Rectal smooth muscle tissue (tissue), 1 donor: ENCODE measurements at regions not wholly inside any gene's neighbourhood (a gene's known extent, or its start where the extent isn't known, plus 50 kb on each side); places are given as distances from the start of the nearest gene placed in this dataset.
A peak's percentile ranks its signal among the peaks of the same experiment; 100 is the strongest.
"Not testable (repeated sequence)": the region's sequence is repeated elsewhere in the genome, so short reads cannot be mapped to it uniquely, and the experiment has no call there.

ENCODE experiments used
- H3K27ac ChIP-seq: one replicate; pipeline ENCODE4 v1.7.0; 2013; ENCODE audit warnings: low read depth, low read length, inconsistent platforms
- H3K27me3 ChIP-seq: one replicate; pipeline ENCODE4 v1.7.0; 2013; ENCODE audit warnings: low read length; ENCODE audit not compliant: control insufficient read depth, insufficient read depth
- H3K36me3 ChIP-seq: one replicate; pipeline ENCODE4 v1.7.0; 2013; ENCODE audit warnings: low read length; ENCODE audit not compliant: control insufficient read depth, insufficient read depth
- H3K4me1 ChIP-seq: one replicate; pipeline ENCODE4 v1.7.0; 2013; ENCODE audit warnings: low read length; ENCODE audit not compliant: control insufficient read depth, insufficient read depth
- H3K4me3 ChIP-seq: one replicate; pipeline ENCODE4 v1.7.0; 2013; ENCODE audit warnings: low read length
- H3K9ac ChIP-seq: one replicate; pipeline ENCODE4 v1.7.0; 2013; ENCODE audit warnings: low read length

- H3K27ac ChIP-seq = no peak overlapping the region
- H3K27me3 ChIP-seq = no peaks in the 10 kb centered on the region
- H3K9ac ChIP-seq = no peak overlapping the region
- H3K36me3 ChIP-seq = no peaks in the 10 kb centered on the region
- no peaks in the 10 kb centered on the region for H3K4me1 ChIP-seq
- H3K4me3 ChIP-seq = no peak overlapping the region
These were observed 380.4 kb upstream of the MIS18BP1 start for GRCh38 chr14:45633220-45633984.

- Histone ChIP-seq H3K27me3 (no peaks in the 10 kb centered on the region), H3K27ac (no peak overlapping the region), H3K4me3 (no peak overlapping the region), H3K4me1 (no peaks in the 10 kb centered on the region), H3K36me3 (no peaks in the 10 kb centered on the region), H3K9ac (no peak overlapping the region)
These were observed 368.7 kb upstream of the MIS18BP1 start for GRCh38 chr14:45621731-45622130.

DNA sequence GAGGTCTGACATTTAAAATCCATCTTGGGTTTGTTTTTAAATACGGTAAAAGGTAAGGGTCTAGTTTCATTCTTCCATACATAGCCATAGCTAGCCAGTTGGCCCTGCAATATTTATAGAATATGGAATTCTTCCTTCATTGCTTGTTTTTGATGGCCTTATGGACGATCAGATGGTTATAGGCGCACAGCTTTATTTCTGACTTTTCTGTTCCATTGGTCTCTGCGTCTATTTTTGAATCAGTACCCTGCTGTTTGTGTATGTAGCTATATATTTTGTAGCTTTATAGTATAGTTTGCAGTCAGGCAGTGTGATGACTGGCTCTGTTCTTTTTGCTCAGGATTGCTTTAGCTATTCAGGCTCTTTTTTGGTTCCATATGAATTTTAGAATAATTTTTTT is 366.8 kb upstream of the MIS18BP1 start:
- Histone ChIP-seq H3K36me3 (no peaks in the 10 kb centered on the region), H3K9ac (no peak overlapping the region), H3K4me3 (no peak overlapping the region), H3K27ac (no peak overlapping the region), H3K4me1 (no peaks in the 10 kb centered on the region), H3K27me3 (no peaks in the 10 kb centered on the region)

- H3K9ac ChIP-seq = no peak overlapping the region
- H3K27me3 ChIP-seq = no peaks in the 10 kb centered on the region
- no peak overlapping the region for H3K4me3 ChIP-seq
- H3K27ac ChIP-seq = no peak overlapping the region
- H3K4me1 ChIP-seq = peaks cover 6% of the 10 kb centered on the region
- H3K36me3 ChIP-seq = no peaks in the 10 kb centered on the region
These were observed 357.3 kb upstream of the MIS18BP1 start for GRCh38 chr14:45610318-45610717.

DNA sequence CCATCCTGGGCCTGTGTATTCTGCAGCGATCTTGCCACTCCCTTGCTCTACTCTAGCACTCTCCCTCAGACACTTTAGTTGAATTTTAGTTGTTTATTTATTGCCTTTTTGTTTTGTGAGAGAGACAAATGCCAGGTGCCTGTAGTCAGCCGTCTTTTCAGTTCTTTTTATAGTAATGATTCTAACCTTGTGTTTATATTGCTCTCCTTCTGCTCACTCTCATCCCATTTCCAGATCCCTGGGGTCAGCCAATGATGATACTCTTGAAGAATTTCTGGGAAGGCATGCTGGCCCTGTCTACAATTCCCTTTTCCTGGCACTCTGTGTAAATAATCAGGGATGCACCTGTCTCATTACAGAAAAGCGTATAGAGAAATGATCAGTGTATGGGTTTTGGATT is 334.1 kb upstream of the MIS18BP1 start:
- Histone ChIP-seq H3K9ac (no peak overlapping the region), H3K4me1 (peaks cover 11% of the 10 kb centered on the region), H3K27me3 (no peaks in the 10 kb centered on the region), H3K4me3 (no peak overlapping the region), H3K27ac (peak overlapping the region; percentile 58), H3K36me3 (no peaks in the 10 kb centered on the region)

DNA sequence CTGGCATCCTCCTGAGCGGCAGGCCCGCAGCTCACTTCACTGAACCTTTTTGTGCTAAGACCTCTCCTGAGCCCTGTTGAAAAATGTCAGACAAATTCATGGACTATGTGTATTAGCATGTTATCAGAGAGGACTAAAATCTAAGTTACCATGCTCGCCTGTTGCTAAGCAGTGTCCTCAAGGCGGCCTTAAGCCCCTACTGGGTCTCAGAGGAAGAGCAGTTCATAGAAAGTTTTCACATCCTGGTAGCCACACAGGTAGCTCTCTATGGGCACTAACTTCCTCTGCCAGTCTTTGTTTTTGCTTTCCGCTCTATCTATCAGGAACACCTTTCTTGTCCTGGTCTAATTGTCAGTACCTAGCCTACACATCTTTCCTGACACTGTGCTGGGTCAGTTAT is 306.6 kb upstream of the MIS18BP1 start:
- Histone ChIP-seq H3K27me3 (no peaks in the 10 kb centered on the region), H3K36me3 (no peaks in the 10 kb centered on the region), H3K9ac (no peak overlapping the region), H3K4me3 (no peak overlapping the region), H3K27ac (no peak overlapping the region), H3K4me1 (no peaks in the 10 kb centered on the region)

GRCh38 chr14:45558183-45558582 is 305.2 kb upstream of the MIS18BP1 start:
- Histone ChIP-seq H3K27ac (no peak overlapping the region), H3K36me3 (no peaks in the 10 kb centered on the region), H3K27me3 (no peaks in the 10 kb centered on the region), H3K4me1 (peaks cover 4% of the 10 kb centered on the region), H3K4me3 (no peak overlapping the region), H3K9ac (no peak overlapping the region)

DNA sequence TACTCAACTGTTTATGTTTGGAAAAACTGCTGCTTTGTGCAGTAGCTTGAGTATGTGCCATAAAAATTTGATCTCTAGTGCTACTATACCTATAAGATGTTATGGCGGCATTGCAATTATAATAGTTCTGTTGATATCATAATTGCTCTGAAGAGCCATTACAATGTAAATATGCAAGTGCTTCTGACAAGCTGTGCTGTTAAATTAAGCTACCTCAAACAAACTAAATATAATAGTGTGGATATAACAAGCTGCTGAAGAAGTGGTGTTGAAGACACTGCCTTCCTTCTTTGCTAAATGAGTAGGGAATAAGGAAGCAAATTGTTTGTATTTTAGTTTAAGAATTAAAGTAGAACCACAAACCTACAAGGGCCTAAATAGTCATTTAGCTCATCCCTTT is 301.0 kb upstream of the MIS18BP1 start:
- Histone ChIP-seq H3K36me3 (no peaks in the 10 kb centered on the region), H3K27ac (no peak overlapping the region), H3K9ac (no peak overlapping the region), H3K4me1 (peaks cover 8% of the 10 kb centered on the region), H3K4me3 (no peak overlapping the region), H3K27me3 (no peaks in the 10 kb centered on the region)

DNA sequence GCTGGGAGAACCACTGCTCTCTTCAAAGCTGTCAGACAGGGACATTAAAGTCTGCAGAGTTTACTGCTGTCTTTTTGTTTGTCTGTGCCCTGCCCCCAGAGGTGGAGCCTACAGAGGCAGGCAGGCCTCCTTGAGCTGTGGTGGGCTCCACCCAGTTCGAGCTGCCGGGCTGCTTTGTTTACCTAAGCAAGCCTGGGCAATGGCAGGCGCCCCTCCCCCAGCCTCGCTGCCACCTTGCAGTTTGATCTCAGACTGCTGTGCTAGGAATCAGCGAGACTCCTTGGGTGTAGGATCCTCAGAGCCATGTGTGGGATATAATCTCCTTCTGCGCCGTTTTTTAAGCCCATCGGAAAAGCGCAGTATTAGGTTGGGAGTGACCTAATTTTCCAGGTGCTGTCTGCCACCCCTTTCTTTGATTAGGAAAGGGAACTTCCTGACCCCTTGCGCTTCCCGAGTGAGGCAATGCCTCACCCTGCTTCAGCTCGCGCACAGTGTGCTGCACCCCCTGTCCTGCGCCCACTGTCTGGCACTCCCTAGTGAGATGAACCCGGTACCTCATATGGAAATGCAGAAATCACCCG is 298.3 kb upstream of the MIS18BP1 start:
- peak overlapping the region; percentile 32 for H3K4me3 ChIP-seq
- H3K9ac ChIP-seq, H3K4me1 ChIP-seq, H3K36me3 ChIP-seq, H3K27ac ChIP-seq, H3K27me3 ChIP-seq: not testable (repeated sequence)

DNA sequence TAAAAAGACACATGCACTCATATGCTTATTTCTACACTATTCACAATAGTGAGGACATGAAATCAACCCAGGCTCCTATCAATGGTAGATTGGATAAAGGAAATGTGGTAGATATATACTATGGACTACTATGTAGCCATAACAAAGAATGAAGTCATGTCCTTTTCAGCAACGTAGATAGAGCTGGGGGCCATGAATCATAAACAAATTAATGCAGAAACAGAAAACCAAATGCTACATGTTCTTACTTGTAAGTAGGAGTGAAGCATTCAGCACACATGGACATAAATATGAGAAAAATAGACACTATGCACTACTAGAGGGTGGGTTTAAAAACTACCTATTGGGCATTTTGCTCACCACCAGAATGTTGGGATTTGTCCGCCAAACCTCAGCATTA is 278.0 kb upstream of the MIS18BP1 start:
- Histone ChIP-seq H3K4me3 (no peak overlapping the region), H3K4me1 (no peaks in the 10 kb centered on the region), H3K9ac (no peak overlapping the region), H3K36me3 (no peaks in the 10 kb centered on the region), H3K27ac (no peak overlapping the region), H3K27me3 (no peaks in the 10 kb centered on the region)

- Histone ChIP-seq H3K36me3 (no peaks in the 10 kb centered on the region), H3K4me3 (no peak overlapping the region), H3K27ac (no peak overlapping the region), H3K4me1 (no peaks in the 10 kb centered on the region), H3K27me3 (no peaks in the 10 kb centered on the region), H3K9ac (no peak overlapping the region)
These were observed 273.9 kb upstream of the MIS18BP1 start for GRCh38 chr14:45526715-45527549.

- no peaks in the 10 kb centered on the region for H3K36me3 ChIP-seq
- H3K9ac ChIP-seq = no peak overlapping the region
- H3K27ac ChIP-seq = no peak overlapping the region
- H3K4me3 ChIP-seq = no peak overlapping the region
- no peaks in the 10 kb centered on the region for H3K4me1 ChIP-seq
- no peaks in the 10 kb centered on the region for H3K27me3 ChIP-seq
These were observed 266.8 kb upstream of the MIS18BP1 start for GRCh38 chr14:45519766-45520165.
